K562 (cell line): ENCODE measurements at regions not wholly inside any gene's neighbourhood (a gene's known extent, or its start where the extent isn't known, plus 50 kb on each side); places are given as distances from the start of the nearest gene placed in this dataset.

Source experiments
- KLF6 ChIP-seq: fragments of 250-450 bp; sonication (Bioruptor Pico); IDR thresholded peaks from 2 replicates; pipeline ENCODE4 v1.4.0; 2020; ENCODE audit warnings: mild to moderate bottlenecking, moderate library complexity, borderline replicate concordance
- TF ChIP-seq, protein P1 (sequence below), 2 experiments: fragments of 450-650 bp; formaldehyde crosslinking in 1 of 2; IDR thresholded peaks; 2 replicates each; pipeline versions ENCODE4 v1.4.0 to v1.6.1; 2014 to 2020; ENCODE audit warnings: mild to moderate bottlenecking in 2 of 2, borderline replicate concordance in 1 of 2, low read depth in 1 of 2
- TF ChIP-seq, protein P2 (sequence below): fragments of 250-450 bp; sonication (Bioruptor Pico); IDR thresholded peaks from 2 replicates; pipeline ENCODE4 v1.4.0; 2020; ENCODE audit warnings: mild to moderate bottlenecking, moderate library complexity

DNA sequence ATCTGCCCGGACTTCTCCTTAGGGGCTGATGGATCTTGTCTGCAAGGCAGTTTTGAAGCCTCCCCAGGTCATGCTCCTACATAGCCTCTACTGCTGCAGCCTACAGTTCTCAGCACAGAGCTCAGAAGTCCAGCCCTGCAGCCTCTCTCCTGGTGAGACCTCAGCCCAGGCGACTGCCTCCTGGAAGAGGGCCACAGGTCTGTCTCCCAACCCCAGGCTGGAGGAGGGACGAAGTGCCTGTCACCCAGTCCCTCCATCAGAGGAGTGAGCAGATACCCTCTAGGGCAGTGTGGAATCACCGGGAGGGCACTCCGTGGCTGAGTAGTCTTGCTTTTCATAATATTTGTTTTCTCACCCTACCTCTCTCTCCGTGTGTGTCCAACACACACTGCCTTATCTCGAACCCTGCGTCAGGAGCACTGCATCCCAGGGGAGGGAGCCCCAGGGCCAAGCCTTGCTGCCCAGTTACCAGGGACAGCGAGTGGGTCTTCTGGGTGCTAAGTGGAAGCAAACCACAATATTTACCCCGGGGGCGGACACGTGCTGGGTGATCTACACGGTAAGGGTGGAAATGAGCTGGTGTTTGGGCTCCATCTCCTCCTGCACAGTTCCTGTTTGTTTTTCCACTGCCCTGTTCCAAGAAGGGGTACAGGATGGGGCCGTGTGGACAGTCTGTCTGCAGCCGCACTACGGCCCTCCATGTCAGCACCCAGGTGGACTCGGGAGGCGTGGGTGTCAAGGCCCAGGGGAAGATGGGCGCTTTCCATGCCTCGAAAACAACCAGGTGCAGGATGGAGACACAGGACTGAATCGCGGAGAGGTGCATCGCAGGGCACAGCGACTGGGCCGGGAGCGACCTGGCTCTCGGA, 133.7 kb upstream of the HSD17B12 start (continued):
- TF ChIP-seq, protein P1, sequence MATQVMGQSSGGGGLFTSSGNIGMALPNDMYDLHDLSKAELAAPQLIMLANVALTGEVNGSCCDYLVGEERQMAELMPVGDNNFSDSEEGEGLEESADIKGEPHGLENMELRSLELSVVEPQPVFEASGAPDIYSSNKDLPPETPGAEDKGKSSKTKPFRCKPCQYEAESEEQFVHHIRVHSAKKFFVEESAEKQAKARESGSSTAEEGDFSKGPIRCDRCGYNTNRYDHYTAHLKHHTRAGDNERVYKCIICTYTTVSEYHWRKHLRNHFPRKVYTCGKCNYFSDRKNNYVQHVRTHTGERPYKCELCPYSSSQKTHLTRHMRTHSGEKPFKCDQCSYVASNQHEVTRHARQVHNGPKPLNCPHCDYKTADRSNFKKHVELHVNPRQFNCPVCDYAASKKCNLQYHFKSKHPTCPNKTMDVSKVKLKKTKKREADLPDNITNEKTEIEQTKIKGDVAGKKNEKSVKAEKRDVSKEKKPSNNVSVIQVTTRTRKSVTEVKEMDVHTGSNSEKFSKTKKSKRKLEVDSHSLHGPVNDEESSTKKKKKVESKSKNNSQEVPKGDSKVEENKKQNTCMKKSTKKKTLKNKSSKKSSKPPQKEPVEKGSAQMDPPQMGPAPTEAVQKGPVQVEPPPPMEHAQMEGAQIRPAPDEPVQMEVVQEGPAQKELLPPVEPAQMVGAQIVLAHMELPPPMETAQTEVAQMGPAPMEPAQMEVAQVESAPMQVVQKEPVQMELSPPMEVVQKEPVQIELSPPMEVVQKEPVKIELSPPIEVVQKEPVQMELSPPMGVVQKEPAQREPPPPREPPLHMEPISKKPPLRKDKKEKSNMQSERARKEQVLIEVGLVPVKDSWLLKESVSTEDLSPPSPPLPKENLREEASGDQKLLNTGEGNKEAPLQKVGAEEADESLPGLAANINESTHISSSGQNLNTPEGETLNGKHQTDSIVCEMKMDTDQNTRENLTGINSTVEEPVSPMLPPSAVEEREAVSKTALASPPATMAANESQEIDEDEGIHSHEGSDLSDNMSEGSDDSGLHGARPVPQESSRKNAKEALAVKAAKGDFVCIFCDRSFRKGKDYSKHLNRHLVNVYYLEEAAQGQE (IDR thresholded peaks at IDR 0.05; ENCODE audit: borderline replicate concordance) = no peak
- TF ChIP-seq, protein P1 (CRISPR knock-in tag; IDR thresholded peaks at IDR 0.05; ENCODE audit: low read depth) = no peak
- TF ChIP-seq, protein P2, sequence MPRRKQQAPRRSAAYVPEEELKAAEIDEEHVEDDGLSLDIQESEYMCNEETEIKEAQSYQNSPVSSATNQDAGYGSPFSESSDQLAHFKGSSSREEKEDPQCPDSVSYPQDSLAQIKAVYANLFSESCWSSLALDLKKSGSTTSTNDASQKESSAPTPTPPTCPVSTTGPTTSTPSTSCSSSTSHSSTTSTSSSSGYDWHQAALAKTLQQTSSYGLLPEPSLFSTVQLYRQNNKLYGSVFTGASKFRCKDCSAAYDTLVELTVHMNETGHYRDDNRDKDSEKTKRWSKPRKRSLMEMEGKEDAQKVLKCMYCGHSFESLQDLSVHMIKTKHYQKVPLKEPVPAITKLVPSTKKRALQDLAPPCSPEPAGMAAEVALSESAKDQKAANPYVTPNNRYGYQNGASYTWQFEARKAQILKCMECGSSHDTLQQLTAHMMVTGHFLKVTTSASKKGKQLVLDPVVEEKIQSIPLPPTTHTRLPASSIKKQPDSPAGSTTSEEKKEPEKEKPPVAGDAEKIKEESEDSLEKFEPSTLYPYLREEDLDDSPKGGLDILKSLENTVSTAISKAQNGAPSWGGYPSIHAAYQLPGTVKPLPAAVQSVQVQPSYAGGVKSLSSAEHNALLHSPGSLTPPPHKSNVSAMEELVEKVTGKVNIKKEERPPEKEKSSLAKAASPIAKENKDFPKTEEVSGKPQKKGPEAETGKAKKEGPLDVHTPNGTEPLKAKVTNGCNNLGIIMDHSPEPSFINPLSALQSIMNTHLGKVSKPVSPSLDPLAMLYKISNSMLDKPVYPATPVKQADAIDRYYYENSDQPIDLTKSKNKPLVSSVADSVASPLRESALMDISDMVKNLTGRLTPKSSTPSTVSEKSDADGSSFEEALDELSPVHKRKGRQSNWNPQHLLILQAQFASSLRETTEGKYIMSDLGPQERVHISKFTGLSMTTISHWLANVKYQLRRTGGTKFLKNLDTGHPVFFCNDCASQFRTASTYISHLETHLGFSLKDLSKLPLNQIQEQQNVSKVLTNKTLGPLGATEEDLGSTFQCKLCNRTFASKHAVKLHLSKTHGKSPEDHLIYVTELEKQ (CRISPR knock-in tag) = no peak
- no peak for TF ChIP-seq KLF6
